Stimulated activated CD4-positive, alpha-beta T cell treated with anti-CD3 and anti-CD28 coated beads, Interleukin-1b, Interleukin-23, amount 100 ng/mL, for 24 hours (primary cell): ENCODE measurements at regions not wholly inside any gene's neighbourhood (a gene's known extent, or its start where the extent isn't known, plus 50 kb on each side); places are given as distances from the start of the nearest gene placed in this dataset.

Source experiments
- DNase-seq, 4 experiments: peaks; one replicate each; pipeline ENCODE4 v3.0.0-alpha.2; 2020; ENCODE audit warnings: low read depth in 4 of 4, low spot score in 1 of 4

DNA sequence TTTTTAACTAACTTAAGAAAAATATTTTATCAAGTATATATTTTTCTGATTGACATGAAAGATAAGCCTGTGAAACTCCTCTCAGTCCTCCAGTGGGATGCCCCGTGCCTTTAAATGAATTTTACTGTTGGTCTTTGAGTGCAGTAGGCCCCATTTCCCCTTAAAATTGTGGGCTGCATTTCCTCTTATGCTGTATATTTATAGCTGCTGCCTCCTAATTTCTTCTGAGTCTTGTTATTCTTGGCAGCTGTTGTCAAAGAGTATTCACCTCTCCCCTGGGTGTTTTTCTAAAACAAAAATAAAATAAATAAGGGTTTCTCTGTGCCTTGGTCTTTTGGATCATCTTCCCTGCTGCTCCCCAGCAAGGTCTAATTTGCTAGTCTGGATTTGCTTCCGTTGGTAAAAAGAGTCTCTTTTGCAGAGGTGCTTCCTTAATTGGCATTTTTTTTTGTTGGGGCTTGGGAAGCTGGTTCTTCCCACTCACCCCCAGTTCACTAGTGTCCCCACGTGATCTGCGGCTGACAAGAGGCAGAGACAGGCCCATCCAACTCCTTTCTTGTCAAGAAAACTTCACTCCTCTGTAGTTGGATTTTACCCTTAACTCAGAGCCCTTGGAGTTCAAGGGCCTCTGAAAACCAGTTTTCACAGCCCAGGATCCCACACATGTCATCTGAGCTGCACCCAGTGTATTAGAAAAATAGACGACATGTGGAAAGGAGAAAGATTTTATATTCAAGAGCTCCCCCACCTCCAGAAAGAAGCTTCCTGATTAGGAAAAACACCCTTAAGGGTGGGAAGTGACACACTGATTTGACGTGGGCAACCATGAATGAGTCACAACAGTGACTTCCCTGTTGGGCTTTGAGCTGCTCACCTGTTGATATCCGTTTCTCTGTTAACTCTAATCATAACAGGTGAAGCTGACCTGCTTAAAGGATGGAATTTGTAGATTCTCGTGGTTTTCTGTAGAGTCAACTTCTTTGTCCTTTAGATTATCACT, 431.5 kb downstream of the DCDC2C start:
- no peak for DNase-seq

DNA sequence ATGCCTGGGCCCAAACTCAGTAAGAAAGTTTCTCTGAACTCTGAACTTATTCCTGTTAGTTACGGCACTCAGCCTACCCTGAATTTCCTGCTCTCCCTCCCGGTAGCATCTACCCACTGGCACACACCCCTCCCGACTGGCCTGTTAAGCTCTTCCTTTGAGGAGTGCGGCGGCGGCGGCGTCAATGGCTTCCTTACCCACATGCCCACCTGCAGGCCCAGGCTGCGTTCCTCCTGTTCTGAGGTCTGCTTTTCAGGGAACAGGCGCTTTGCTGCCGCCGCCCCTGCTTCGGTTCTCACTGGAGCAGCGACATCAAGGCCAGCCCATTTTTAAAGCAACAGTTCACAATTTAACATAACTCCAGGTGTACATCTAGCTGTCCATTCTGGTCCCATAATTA, 432.4 kb downstream of the DCDC2C start:
- DNase-seq = no peak

GRCh38 chr2:4139316-4139715, 435.9 kb downstream of the DCDC2C start:
- DNase-seq = no peak

DNA sequence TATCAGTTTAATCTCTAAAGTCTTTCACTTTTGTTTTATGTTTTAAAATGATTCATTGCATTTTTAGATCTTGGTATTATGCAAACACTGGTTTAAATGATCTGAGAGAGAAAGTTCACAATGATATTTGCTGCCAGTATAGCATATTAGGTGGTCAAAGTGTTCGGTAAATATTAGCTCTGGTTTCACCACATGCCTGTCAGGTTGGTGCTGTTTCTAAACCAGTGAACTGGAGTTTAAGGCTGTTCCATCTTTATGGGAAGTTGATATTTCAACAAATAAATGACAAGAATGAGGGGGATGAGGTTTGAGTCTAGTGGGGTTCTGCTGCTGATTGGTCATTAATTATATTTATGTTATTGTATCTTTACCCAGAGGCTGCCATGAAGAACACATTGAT, 436.4 kb downstream of the DCDC2C start:
- DNase-seq = no peak

GRCh38 chr2:4140281-4140970, 437.1 kb downstream of the DCDC2C start:
- DNase-seq = no peak

- DNase-seq = no peak
These were observed 441.4 kb downstream of the DCDC2C start for GRCh38 chr2:4144731-4145130.

- DNase-seq = no peak
These were observed 448.1 kb downstream of the DCDC2C start for GRCh38 chr2:4151521-4151920.

- no peak for DNase-seq
These were observed 448.7 kb downstream of the DCDC2C start for GRCh38 chr2:4152051-4152450.

DNA sequence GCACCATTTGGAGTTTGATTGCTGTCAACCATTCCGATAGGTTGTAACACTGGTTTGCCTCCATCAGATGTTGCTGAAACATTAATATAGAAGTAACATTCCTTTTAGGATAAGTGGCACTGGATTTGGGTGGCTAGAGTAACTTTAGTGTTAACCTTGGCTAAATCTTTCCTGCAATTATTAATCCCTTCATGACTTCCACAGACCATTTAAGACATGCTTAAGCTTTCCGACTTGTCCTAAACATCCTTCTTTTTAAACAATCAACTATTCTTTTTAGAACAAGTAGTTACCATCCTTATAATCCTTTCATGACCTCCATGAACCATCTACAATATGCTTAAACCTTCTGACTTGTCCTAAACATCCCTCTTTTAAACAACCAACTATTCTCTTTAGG, 465.5 kb downstream of the DCDC2C start:
- no peak for DNase-seq

GRCh38 chr2:4174796-4175195, 471.4 kb downstream of the DCDC2C start:
- no peak for DNase-seq

GRCh38 chr2:4175343-4175742, 472.0 kb downstream of the DCDC2C start:
- DNase-seq = no peak

- DNase-seq = no peak
These were observed 477.3 kb downstream of the DCDC2C start for GRCh38 chr2:4180631-4181030.

- DNase-seq = no peak
These were observed 477.7 kb downstream of the DCDC2C start for GRCh38 chr2:4181062-4181461.

DNA sequence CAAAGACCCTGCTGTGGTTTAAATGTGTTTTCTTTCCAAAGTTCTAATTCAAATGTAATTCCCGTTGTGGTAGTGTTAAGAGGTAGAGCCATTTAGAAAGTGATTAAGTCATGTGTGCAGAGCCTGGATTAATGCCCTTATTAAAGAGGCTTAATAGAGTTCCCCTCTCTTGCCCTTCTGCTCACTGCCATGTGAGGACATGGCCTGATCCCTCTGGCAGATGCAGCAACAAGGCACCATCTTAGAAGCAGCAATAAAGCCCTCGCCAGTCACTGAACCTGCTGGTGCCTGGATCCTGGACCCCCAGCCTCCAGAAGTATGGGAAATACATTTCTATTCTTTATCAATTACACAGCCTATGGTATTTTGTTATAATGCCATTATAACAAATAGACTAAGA, 485.2 kb downstream of the DCDC2C start:
- DNase-seq = no peak

- no peak for DNase-seq
These were observed 487.2 kb downstream of the DCDC2C start for GRCh38 chr2:4190548-4190947.

DNA sequence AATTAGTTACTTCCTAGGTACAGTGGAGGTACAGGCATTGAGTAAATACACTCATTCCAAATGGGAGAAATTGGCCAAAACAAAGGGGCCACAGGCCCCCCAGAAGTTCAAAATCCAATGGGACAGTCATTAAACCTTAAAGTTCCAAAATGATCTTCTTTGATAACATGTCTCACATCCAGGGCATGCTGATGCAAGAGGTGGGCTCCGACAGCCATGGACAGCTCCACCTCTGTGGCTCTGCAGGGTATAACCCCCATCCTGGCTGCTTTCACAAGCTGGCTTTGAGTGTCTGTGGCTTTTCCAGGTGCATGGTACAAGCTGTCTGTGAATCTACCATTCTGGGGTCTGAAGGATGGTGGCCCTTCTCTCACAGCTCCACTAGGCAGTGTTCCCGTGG, 488.7 kb downstream of the DCDC2C start:
- no peak for DNase-seq

- no peak for DNase-seq
These were observed 511.2 kb downstream of the DCDC2C start for GRCh38 chr2:4214444-4215205.

GRCh38 chr2:4217737-4218136, 514.4 kb downstream of the DCDC2C start:
- no peak for DNase-seq

DNA sequence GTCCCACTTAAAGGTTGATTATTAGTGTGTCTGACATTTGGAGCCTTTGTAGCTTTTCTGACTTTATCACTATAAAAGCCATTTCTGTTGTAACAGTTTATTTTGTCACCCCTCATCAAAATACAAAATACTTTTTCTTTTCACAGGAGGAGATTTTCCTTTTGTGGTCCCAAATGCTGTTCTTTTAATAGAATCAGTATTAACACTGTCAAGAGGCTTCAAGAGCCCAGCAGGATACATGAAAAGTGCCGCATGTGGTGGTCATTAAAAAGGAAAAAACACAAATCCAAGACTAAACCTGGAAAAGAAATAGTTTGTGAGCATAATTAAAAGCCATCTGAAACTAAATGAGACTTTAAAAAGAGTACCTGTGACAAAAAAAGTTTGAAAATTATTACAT, 515.7 kb downstream of the DCDC2C start:
- no peak for DNase-seq

DNA sequence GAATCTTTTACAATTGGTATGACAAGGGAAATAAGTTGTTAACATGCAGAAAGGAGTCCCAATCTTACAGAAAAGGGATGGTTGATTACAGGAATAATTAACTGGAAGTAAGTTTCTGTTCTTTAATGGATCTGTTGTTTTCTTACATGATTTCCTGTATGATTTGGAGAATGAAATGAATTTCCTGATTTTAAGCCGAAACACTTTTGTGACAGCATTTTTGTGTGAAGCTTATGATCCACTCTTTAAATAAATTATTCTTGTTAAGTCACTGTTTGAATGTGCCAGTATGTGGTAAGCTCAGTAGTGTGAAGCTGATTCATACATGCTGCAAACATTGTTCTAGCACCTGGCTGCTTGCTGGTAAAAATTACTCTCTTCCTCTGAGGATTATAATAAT, 516.2 kb downstream of the DCDC2C start:
- DNase-seq = no peak

- DNase-seq = no peak
These were observed 518.1 kb downstream of the DCDC2C start for GRCh38 chr2:4221434-4221833.

- DNase-seq = no peak
These were observed 518.5 kb downstream of the DCDC2C start for GRCh38 chr2:4221845-4222244.
